ENCODE measurements at regions not wholly inside any gene's neighbourhood (a gene's known extent, or its start where the extent isn't known, plus 50 kb on each side); places are given as distances from the start of the nearest gene placed in this dataset.

- H3K9ac ChIP-seq (ENCODE audit: low read depth, low read length, poor library complexity, severe bottlenecking) = no peak overlapping the region
- no peak overlapping the region for H2AFZ ChIP-seq (ENCODE audit: low read length)
- H3K9me3 ChIP-seq (ENCODE audit: insufficient read depth, low read depth, low read length) = no peaks in the 10 kb centered on the region
- H3K4me2 ChIP-seq (ENCODE audit: low read depth, low read length, poor library complexity, severe bottlenecking) = no peak overlapping the region
- peaks cover 13% of the 10 kb centered on the region; the same call in 1 of the 2 replicates for H3K36me3 ChIP-seq (ENCODE audit: insufficient read depth, low read length)
- H3K9me2 ChIP-seq (replicated peaks; ENCODE audit: low read depth, low read length) = no peaks in the 10 kb centered on the region
- H4K20me1 ChIP-seq (ENCODE audit: insufficient read depth, low read length, poor library complexity, severe bottlenecking) = no peaks in the 10 kb centered on the region
- H3F3A ChIP-seq (ENCODE audit: low read depth) = no peaks in the 10 kb centered on the region
- no peaks in the 10 kb centered on the region for H3K79me2 ChIP-seq (ENCODE audit: insufficient read depth, low read length)
- H3K4me1 ChIP-seq (ENCODE audit: insufficient read depth, low read length, poor library complexity, severe bottlenecking) = no peaks in the 10 kb centered on the region
- no peak overlapping the region for H3K4me3 ChIP-seq (ENCODE audit: low read length, poor library complexity, severe bottlenecking)
- H3K27me3 ChIP-seq (ENCODE audit: insufficient read depth, low read length, poor library complexity, severe bottlenecking) = no peaks in the 10 kb centered on the region
- TF ChIP-seq CTCF (conservative IDR thresholded peaks at IDR 0.05; ENCODE audit: low read length) (no peak), EZH2phosphoT487 (IDR thresholded peaks at IDR 0.05; ENCODE audit: borderline replicate concordance) (no peak)
Measured at GRCh38 chr6:3665608-3666007, 85.9 kb downstream of the PXDC1 start.

GRCh38 chr6:3664625-3665041 is 86.9 kb downstream of the PXDC1 start:
- peaks cover 13% of the 10 kb centered on the region; the same call in 1 of the 2 replicates for H3K36me3 ChIP-seq (ENCODE audit: insufficient read depth, low read length)
- H3K79me2 ChIP-seq (ENCODE audit: insufficient read depth, low read length) = no peaks in the 10 kb centered on the region
- H3K4me3 ChIP-seq (ENCODE audit: low read length, poor library complexity, severe bottlenecking) = no peak overlapping the region
- no peak overlapping the region for H3K4me2 ChIP-seq (ENCODE audit: low read depth, low read length, poor library complexity, severe bottlenecking)
- H3K9me2 ChIP-seq (replicated peaks; ENCODE audit: low read depth, low read length) = no peaks in the 10 kb centered on the region
- no peaks in the 10 kb centered on the region for H4K20me1 ChIP-seq (ENCODE audit: insufficient read depth, low read length, poor library complexity, severe bottlenecking)
- H3K9me3 ChIP-seq (ENCODE audit: insufficient read depth, low read depth, low read length) = no peaks in the 10 kb centered on the region
- no peaks in the 10 kb centered on the region for H3K27me3 ChIP-seq (ENCODE audit: insufficient read depth, low read length, poor library complexity, severe bottlenecking)
- H3K9ac ChIP-seq (ENCODE audit: low read depth, low read length, poor library complexity, severe bottlenecking) = no peak overlapping the region
- no peaks in the 10 kb centered on the region for H3F3A ChIP-seq (ENCODE audit: low read depth)
- no peaks in the 10 kb centered on the region for H3K4me1 ChIP-seq (ENCODE audit: insufficient read depth, low read length, poor library complexity, severe bottlenecking)
- no peak for TF ChIP-seq EZH2phosphoT487 (IDR thresholded peaks at IDR 0.05; ENCODE audit: borderline replicate concordance)
- TF ChIP-seq CTCF (conservative IDR thresholded peaks at IDR 0.05; ENCODE audit: low read length) = no peak
- no peak overlapping the region for H2AFZ ChIP-seq (ENCODE audit: low read length)

- H3K4me2 ChIP-seq (ENCODE audit: low read depth, low read length, poor library complexity, severe bottlenecking) = no peak overlapping the region
- no peaks in the 10 kb centered on the region for H3K27me3 ChIP-seq (ENCODE audit: insufficient read depth, low read length, poor library complexity, severe bottlenecking)
- H3K9me3 ChIP-seq (ENCODE audit: insufficient read depth, low read depth, low read length) = no peaks in the 10 kb centered on the region
- H3K4me1 ChIP-seq (ENCODE audit: insufficient read depth, low read length, poor library complexity, severe bottlenecking) = no peaks in the 10 kb centered on the region
- no peaks in the 10 kb centered on the region for H4K20me1 ChIP-seq (ENCODE audit: insufficient read depth, low read length, poor library complexity, severe bottlenecking)
- no peak overlapping the region for H3K4me3 ChIP-seq (ENCODE audit: low read length, poor library complexity, severe bottlenecking)
- no peak overlapping the region for H3K9ac ChIP-seq (ENCODE audit: low read depth, low read length, poor library complexity, severe bottlenecking)
- H3K36me3 ChIP-seq (ENCODE audit: insufficient read depth, low read length) = peaks cover 13% of the 10 kb centered on the region; the same call in 1 of the 2 replicates
- no peaks in the 10 kb centered on the region for H3K9me2 ChIP-seq (replicated peaks; ENCODE audit: low read depth, low read length)
- no peak overlapping the region for H2AFZ ChIP-seq (ENCODE audit: low read length)
- no peak for TF ChIP-seq EZH2phosphoT487 (IDR thresholded peaks at IDR 0.05; ENCODE audit: borderline replicate concordance)
- TF ChIP-seq CTCF (conservative IDR thresholded peaks at IDR 0.05; ENCODE audit: low read length) = no peak
- H3F3A ChIP-seq (ENCODE audit: low read depth) = no peaks in the 10 kb centered on the region
- no peaks in the 10 kb centered on the region for H3K79me2 ChIP-seq (ENCODE audit: insufficient read depth, low read length)
Measured at GRCh38 chr6:3663811-3664210, 87.7 kb downstream of the PXDC1 start.
